ENCODE measurements at regions not wholly inside any gene's neighbourhood (a gene's known extent, or its start where the extent isn't known, plus 50 kb on each side); places are given as distances from the start of the nearest gene placed in this dataset.
A peak's percentile ranks its signal among the peaks of the same experiment; 100 is the strongest.

- TF ChIP-seq, protein P1, sequence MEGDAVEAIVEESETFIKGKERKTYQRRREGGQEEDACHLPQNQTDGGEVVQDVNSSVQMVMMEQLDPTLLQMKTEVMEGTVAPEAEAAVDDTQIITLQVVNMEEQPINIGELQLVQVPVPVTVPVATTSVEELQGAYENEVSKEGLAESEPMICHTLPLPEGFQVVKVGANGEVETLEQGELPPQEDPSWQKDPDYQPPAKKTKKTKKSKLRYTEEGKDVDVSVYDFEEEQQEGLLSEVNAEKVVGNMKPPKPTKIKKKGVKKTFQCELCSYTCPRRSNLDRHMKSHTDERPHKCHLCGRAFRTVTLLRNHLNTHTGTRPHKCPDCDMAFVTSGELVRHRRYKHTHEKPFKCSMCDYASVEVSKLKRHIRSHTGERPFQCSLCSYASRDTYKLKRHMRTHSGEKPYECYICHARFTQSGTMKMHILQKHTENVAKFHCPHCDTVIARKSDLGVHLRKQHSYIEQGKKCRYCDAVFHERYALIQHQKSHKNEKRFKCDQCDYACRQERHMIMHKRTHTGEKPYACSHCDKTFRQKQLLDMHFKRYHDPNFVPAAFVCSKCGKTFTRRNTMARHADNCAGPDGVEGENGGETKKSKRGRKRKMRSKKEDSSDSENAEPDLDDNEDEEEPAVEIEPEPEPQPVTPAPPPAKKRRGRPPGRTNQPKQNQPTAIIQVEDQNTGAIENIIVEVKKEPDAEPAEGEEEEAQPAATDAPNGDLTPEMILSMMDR (conservative IDR thresholded peaks at IDR 0.05) = no peak
- no peaks in the 10 kb centered on the region for H3K4me1 Mint-ChIP-seq (ENCODE audit: unreplicated experiment)
- H3K27me3 Mint-ChIP-seq = no peaks in the 10 kb centered on the region
- H3K9me3 Mint-ChIP-seq = peaks cover 4% of the 10 kb centered on the region
- DNase-seq (ENCODE audit: extremely low spot score, unreplicated experiment) = no peak
- no peak overlapping the region for H3K4me3 Mint-ChIP-seq
- H3K36me3 Mint-ChIP-seq = no peaks in the 10 kb centered on the region
- no peak overlapping the region for H3K27ac Mint-ChIP-seq
Measured at GRCh38 chr2:83561592-83561991, 897.5 kb downstream of the SUCLG1 start.

GRCh38 chr2:83536556-83536955 is 922.5 kb downstream of the SUCLG1 start:
- Mint-ChIP-seq H3K27ac (no peak overlapping the region), H3K36me3 (peaks cover 3% of the 10 kb centered on the region), H3K4me1 (ENCODE audit: unreplicated experiment) (no peaks in the 10 kb centered on the region), H3K27me3 (no peaks in the 10 kb centered on the region), H3K9me3 (no peaks in the 10 kb centered on the region), H3K4me3 (no peak overlapping the region)
- no peak for DNase-seq (ENCODE audit: extremely low spot score, unreplicated experiment)
- TF ChIP-seq, protein P1 (conservative IDR thresholded peaks at IDR 0.05) = no peak

- Mint-ChIP-seq H3K4me1 (ENCODE audit: unreplicated experiment) (no peaks in the 10 kb centered on the region), H3K9me3 (peaks cover 6% of the 10 kb centered on the region), H3K27me3 (no peaks in the 10 kb centered on the region), H3K4me3 (no peak overlapping the region), H3K27ac (no peak overlapping the region), H3K36me3 (peaks cover 3% of the 10 kb centered on the region)
- TF ChIP-seq, protein P1 (conservative IDR thresholded peaks at IDR 0.05) = no peak
- no peak for DNase-seq (ENCODE audit: extremely low spot score, unreplicated experiment)
Measured at GRCh38 chr2:83534416-83534815, 924.7 kb downstream of the SUCLG1 start.

DNA sequence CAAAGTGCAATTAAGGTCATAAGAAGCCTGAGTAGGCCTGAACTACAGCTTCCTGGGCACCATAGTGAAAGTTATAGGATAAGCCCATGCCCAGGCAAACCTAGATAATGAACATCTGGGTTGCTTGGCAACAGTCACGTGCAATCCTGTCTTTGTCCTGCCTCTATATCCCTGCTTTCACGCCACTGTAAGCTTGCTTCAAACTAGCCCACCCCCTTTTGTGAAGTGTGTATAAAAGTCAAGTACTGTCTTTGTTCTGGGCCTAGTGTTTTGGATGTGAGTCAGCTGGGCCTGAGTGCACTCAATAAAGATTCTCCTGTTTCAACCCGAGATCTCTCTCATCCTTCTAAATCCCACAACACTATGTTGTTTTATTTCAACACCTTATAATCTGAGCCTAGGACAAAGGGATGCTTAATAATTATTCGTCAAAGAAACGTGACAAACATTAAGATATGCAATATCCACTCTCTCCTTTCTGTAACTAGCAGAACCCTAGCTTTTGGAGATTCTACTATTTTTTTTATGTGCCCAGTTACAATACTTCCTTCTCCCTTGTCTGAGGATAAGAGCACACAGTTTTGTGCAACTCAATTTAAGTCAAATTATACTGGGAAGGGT is 927.8 kb downstream of the SUCLG1 start:
- Mint-ChIP-seq H3K4me1 (ENCODE audit: unreplicated experiment) (no peaks in the 10 kb centered on the region), H3K27me3 (no peaks in the 10 kb centered on the region), H3K36me3 (no peaks in the 10 kb centered on the region), H3K9me3 (peaks cover 6% of the 10 kb centered on the region), H3K4me3 (no peak overlapping the region), H3K27ac (peak overlapping the region; percentile 16)
- TF ChIP-seq, protein P1 (conservative IDR thresholded peaks at IDR 0.05) = no peak
- DNase-seq (ENCODE audit: extremely low spot score, unreplicated experiment) = no peak

- Mint-ChIP-seq H3K4me1 (ENCODE audit: unreplicated experiment) (no peaks in the 10 kb centered on the region), H3K9me3 (peaks cover 6% of the 10 kb centered on the region), H3K27me3 (no peaks in the 10 kb centered on the region), H3K27ac (no peak overlapping the region), H3K36me3 (no peaks in the 10 kb centered on the region), H3K4me3 (no peak overlapping the region)
- DNase-seq (ENCODE audit: extremely low spot score, unreplicated experiment) = no peak
- TF ChIP-seq, protein P1 (conservative IDR thresholded peaks at IDR 0.05) = no peak
Measured at GRCh38 chr2:83528767-83529166, 930.3 kb downstream of the SUCLG1 start.
